Testis (tissue), 2 donors: ENCODE measurements at regions not wholly inside any gene's neighbourhood (a gene's known extent, or its start where the extent isn't known, plus 50 kb on each side); places are given as distances from the start of the nearest gene placed in this dataset.

ENCODE experiments used
- POLR2A ChIP-seq: fragments of 450-650 bp; IDR thresholded peaks from one replicate; pipeline ENCODE4 v1.6.1; 2017; ENCODE audit warnings: antibody characterized with exemption, mild to moderate bottlenecking, moderate library complexity
- TF ChIP-seq, protein P1 (sequence below), 3 experiments: fragments of 450-650 bp in 2 of 3; fragments of 200-600 bp in 1 of 3; sonication (generic) in 1 of 3; IDR thresholded peaks; one replicate each; pipeline ENCODE4 v1.5.1; 2016 to 2019; ENCODE audit warnings: antibody characterized with exemption in 3 of 3, mild to moderate bottlenecking in 2 of 3, moderate library complexity in 1 of 3

DNA sequence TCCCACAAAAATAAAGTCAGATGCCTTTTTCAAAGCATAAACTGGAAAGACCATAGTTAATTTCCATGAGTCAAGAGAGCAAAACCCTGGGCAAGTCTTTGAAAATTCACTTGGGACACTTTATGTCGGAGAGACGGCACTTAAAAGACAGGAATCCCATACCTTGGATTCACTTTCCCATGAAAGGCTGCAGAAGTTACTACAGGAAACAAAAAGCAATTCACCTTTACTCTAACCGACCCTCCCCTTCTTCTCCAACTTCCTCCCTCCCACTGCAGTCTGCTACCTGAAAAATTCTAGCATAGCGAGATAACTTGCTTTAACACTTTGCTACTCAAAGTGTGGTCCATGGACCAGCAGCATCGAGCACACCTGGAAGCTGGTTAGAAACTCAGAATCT is 539.1 kb upstream of the JAG1 start:
- TF ChIP-seq, protein P1, sequence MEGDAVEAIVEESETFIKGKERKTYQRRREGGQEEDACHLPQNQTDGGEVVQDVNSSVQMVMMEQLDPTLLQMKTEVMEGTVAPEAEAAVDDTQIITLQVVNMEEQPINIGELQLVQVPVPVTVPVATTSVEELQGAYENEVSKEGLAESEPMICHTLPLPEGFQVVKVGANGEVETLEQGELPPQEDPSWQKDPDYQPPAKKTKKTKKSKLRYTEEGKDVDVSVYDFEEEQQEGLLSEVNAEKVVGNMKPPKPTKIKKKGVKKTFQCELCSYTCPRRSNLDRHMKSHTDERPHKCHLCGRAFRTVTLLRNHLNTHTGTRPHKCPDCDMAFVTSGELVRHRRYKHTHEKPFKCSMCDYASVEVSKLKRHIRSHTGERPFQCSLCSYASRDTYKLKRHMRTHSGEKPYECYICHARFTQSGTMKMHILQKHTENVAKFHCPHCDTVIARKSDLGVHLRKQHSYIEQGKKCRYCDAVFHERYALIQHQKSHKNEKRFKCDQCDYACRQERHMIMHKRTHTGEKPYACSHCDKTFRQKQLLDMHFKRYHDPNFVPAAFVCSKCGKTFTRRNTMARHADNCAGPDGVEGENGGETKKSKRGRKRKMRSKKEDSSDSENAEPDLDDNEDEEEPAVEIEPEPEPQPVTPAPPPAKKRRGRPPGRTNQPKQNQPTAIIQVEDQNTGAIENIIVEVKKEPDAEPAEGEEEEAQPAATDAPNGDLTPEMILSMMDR (IDR thresholded peaks at IDR 0.05): no peak
- no peak for TF ChIP-seq POLR2A
